ENCODE measurements at regions not wholly inside any gene's neighbourhood (a gene's known extent, or its start where the extent isn't known, plus 50 kb on each side); places are given as distances from the start of the nearest gene placed in this dataset.
"Not testable (repeated sequence)": the region's sequence is repeated elsewhere in the genome, so short reads cannot be mapped to it uniquely, and the experiment has no call there.

DNA sequence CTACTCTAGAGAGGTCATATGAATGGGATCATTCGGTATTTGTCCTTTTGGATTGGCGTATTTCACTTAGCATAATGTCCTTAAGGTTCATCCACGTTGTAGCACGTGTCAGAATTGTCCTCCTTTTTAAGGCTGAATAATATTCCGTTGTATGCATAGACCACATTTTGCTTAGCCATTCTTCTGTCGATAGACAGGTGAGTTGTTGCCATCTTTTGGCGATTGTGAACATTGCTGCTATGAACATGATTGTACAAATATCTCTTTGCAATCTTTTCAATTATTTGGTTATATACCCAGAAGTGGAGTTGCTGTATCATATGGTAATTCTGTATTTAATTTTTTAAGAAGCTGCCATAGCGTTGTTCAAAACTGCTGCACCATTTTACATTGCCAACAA lies 52.4 kb upstream of the GOLGA8J start:
- Mint-ChIP-seq H3K36me3 (ENCODE audit: insufficient read depth) (no peaks in the 10 kb centered on the region), H3K9me3 (peaks cover 3% of the 10 kb centered on the region), H3K4me3 (no peak overlapping the region), H3K4me1 (ENCODE audit: low read depth) (no peaks in the 10 kb centered on the region), H3K27me3 (ENCODE audit: low read depth) (peaks cover 6% of the 10 kb centered on the region)
- DNase-seq (no peak), ATAC-seq (no peak)

DNA sequence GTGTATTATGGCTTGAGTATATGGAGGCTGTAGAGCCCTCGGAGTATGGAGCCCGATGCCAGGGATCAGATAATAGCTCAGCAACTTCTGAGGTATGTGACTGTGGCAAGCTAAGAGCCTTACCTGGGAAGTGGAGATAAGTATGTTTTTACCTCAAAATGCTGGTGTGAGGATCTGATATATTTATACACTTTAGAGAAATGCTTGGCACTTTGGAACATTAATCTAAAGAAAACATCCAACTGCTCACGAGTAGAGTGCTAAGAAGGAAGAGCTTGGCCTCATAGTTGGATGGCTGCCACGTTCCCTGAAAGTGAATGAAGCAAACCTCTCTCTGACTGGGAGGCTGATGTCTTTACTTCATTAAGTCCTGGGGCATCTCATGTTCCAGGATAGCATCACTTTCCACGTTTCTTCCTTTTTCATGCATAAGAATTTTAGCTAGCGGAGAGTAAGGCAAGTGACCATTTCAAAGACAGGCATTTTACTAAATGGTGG lies 58.9 kb upstream of the GOLGA8J start:
- ATAC-seq (no peak), DNase-seq (no peak)
- Mint-ChIP-seq H3K4me3 (no peak overlapping the region), H3K27me3 (ENCODE audit: low read depth) (peaks cover 35% of the 10 kb centered on the region), H3K9me3 (no peaks in the 10 kb centered on the region), H3K36me3 (ENCODE audit: insufficient read depth) (no peaks in the 10 kb centered on the region), H3K4me1 (ENCODE audit: low read depth) (no peaks in the 10 kb centered on the region)

DNA sequence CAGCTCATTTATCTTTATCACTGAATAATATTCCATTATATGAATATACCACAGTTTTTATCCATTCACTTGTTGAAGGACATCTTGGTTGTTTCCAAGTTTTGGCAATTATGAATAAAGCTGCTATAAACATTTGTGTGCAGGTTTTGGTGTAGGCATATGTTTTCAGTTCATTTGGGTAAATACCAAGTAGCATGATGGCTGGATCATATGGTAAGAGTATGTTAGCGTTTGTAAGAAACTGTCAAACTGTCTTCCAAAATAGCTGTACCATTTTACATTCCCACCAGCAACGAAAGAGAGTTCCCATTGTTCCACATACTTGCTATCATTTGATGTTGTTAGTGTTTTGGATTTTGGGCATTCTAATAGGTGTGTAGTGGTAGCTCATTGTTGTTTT lies 72.0 kb upstream of the GOLGA8J start:
- H3K36me3 Mint-ChIP-seq (ENCODE audit: insufficient read depth): no peaks in the 10 kb centered on the region
- H3K4me1 Mint-ChIP-seq (ENCODE audit: low read depth): no peaks in the 10 kb centered on the region
- DNase-seq: no peak
- peaks cover 7% of the 10 kb centered on the region for H3K27me3 Mint-ChIP-seq (ENCODE audit: low read depth)
- H3K9me3 Mint-ChIP-seq: no peaks in the 10 kb centered on the region
- no peak overlapping the region for H3K4me3 Mint-ChIP-seq
- no peak for ATAC-seq

DNA sequence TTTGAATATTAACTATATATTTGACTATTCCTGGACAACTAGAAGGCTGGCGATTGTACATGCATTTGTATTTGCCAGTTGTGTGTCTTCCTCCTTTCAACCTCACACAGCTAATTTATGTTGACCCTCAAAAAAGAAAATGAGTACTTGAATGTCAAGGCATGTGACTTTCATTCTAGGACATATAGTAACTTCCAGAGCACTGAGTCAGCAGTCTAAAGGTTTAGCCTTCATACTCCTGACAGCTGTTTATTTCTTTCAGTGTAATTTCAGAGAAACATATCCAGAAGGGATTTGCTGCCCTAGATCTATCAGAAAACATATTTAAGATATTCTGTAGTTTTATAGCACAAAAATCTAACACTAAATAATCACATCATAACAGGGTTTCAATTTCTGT lies 74.6 kb upstream of the GOLGA8J start:
- H3K36me3 Mint-ChIP-seq (ENCODE audit: insufficient read depth): no peaks in the 10 kb centered on the region
- ATAC-seq (no peak), DNase-seq (no peak)
- H3K9me3 Mint-ChIP-seq: no peaks in the 10 kb centered on the region
- H3K4me3 Mint-ChIP-seq: no peak overlapping the region
- H3K4me1 Mint-ChIP-seq (ENCODE audit: low read depth): no peaks in the 10 kb centered on the region
- peaks cover 4% of the 10 kb centered on the region for H3K27me3 Mint-ChIP-seq (ENCODE audit: low read depth)

DNA sequence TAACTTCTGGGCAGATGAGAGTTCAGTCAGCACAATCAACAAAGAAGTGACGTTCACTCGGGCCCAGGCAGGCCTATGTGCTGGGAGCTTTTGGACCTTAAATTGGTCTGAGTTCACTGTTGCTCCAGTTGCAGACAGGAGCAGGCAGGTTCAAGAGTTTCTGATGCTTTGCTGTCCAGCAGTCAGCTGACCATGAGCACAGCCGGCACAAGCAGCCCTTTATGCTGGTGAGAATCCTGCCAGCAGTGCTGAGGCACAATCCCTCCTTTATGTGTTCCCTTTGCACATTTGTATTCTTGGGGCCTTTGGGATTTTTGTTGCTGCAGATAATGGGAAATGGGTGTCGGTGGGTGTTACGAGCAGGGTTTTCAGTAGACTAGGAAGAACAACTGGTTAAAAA lies 81.2 kb upstream of the GOLGA8J start:
- no peaks in the 10 kb centered on the region for H3K9me3 Mint-ChIP-seq
- H3K4me3 Mint-ChIP-seq: no peak overlapping the region
- H3K36me3 Mint-ChIP-seq (ENCODE audit: insufficient read depth): no peaks in the 10 kb centered on the region
- no peak for DNase-seq
- no peak for ATAC-seq
- H3K4me1 Mint-ChIP-seq (ENCODE audit: low read depth): no peaks in the 10 kb centered on the region
- H3K27me3 Mint-ChIP-seq (ENCODE audit: low read depth): peaks cover 2% of the 10 kb centered on the region

DNA sequence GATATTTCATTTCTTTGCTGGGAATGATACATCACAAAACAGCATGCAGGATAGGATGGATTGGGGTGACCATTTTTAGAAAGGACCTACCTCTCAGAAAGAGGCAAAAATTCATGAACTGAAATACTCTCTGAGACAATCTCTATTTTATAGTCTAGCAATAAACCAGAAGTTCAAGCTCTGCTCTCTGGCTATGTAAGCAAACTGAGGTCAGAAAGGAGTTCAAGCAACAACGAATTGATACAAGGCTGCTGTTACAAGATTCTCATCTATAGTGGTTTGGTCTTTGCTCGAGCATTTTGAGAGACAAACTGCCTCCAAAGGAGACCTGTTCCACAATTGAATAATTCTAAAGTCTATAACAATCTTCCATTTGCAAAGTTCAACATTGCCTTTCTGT lies 84.7 kb upstream of the GOLGA8J start:
- DNase-seq: no peak
- H3K4me3 Mint-ChIP-seq: no peak overlapping the region
- H3K9me3 Mint-ChIP-seq: no peaks in the 10 kb centered on the region
- no peaks in the 10 kb centered on the region for H3K27me3 Mint-ChIP-seq (ENCODE audit: low read depth)
- H3K4me1 Mint-ChIP-seq (ENCODE audit: low read depth): no peaks in the 10 kb centered on the region
- ATAC-seq: no peak
- H3K36me3 Mint-ChIP-seq (ENCODE audit: insufficient read depth): no peaks in the 10 kb centered on the region

DNA sequence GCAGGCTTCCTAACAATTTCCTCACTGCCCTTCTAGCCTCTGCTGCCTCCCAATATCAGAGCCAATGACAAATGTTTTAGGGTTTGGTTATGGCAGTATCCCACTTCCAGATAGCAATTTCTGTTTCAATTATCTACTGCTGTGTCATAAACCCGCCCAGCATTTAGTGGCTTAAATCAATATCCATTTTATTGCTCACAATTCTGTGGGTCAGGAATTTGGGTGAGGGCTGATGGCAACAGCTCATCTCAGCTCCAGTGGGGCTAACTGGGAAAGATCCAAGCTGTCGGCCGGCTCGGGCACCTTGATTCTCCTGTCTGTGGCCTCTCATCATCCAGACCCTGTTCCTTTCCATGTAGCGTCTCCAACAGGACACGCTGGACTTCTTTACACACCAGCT lies 85.3 kb upstream of the GOLGA8J start:
- Mint-ChIP-seq H3K4me1 (ENCODE audit: low read depth) (no peaks in the 10 kb centered on the region), H3K27me3 (ENCODE audit: low read depth) (no peaks in the 10 kb centered on the region), H3K4me3 (no peak overlapping the region), H3K36me3 (ENCODE audit: insufficient read depth) (no peaks in the 10 kb centered on the region), H3K9me3 (no peaks in the 10 kb centered on the region)
- no peak for ATAC-seq
- no peak for DNase-seq

DNA sequence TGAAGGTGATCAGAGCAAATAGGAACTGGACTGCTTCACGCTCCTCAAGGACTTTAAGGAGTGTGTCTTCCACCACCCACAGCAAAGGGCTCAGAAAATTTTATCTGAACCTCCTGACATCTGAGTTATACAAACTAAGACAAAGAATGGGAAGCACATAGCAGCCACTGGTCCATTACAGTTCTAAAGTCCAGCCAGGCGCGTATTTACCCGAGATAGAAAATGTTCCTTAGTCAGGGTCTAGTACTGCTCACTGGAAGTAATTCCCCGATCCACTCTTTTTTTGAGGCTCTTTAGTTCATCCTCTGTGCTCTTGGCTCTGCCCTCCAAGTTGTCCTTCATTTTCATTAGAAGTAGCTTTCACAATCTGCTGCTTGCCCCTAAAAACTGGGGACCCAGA lies 88.5 kb upstream of the GOLGA8J start:
- Mint-ChIP-seq H3K9me3 (no peaks in the 10 kb centered on the region), H3K36me3 (ENCODE audit: insufficient read depth) (no peaks in the 10 kb centered on the region), H3K4me3 (no peak overlapping the region), H3K27me3 (ENCODE audit: low read depth) (peaks cover 2% of the 10 kb centered on the region), H3K4me1 (ENCODE audit: low read depth) (no peaks in the 10 kb centered on the region)
- ATAC-seq: no peak
- DNase-seq: no peak

DNA sequence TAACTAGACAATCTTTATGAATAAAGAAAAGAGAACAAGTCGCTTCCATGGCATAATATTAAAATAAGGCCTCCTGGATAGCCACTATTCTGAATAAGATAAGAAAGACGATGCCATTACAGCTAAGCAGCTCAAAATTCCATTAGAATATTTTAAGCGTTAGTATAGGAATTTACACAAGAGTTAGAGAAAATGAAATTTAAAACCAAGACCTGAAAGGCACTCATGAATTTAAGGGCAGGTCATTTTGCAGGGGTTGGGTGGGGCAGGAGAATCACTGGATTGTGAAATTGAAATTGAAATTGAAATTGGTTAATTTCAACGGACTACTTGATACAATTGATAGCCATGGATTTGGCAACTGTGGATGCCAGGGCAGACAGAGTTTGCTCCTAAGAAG lies 91.8 kb upstream of the GOLGA8J start:
- Mint-ChIP-seq H3K36me3 (ENCODE audit: insufficient read depth) (no peaks in the 10 kb centered on the region), H3K4me1 (ENCODE audit: low read depth) (no peaks in the 10 kb centered on the region), H3K9me3 (no peaks in the 10 kb centered on the region), H3K4me3 (no peak overlapping the region), H3K27me3 (ENCODE audit: low read depth) (peaks cover 3% of the 10 kb centered on the region)
- DNase-seq (no peak), ATAC-seq (no peak)

DNA sequence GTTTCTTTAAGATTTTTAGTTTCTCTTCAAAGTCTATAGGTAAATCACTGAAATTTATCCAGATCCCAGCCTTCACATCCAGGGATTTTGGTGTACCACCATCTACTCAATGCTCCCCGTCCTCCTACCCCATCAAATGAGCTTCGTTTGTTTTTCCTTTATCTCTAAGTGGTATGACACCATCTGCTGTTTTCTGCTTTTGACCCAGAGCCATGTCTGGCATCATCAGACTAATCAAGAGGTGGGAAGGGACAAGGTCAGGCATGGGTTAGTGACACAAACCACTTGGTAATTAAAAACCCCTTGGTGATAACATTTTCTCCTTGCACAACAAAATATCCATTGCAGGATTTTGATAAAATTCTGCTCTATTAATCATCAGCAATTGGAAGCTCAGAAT lies 92.7 kb upstream of the GOLGA8J start:
- Mint-ChIP-seq H3K27me3 (ENCODE audit: low read depth) (peaks cover 3% of the 10 kb centered on the region), H3K4me3 (no peak overlapping the region), H3K36me3 (ENCODE audit: insufficient read depth) (no peaks in the 10 kb centered on the region), H3K4me1 (ENCODE audit: low read depth) (no peaks in the 10 kb centered on the region), H3K9me3 (no peaks in the 10 kb centered on the region)
- ATAC-seq (no peak), DNase-seq (no peak)

DNA sequence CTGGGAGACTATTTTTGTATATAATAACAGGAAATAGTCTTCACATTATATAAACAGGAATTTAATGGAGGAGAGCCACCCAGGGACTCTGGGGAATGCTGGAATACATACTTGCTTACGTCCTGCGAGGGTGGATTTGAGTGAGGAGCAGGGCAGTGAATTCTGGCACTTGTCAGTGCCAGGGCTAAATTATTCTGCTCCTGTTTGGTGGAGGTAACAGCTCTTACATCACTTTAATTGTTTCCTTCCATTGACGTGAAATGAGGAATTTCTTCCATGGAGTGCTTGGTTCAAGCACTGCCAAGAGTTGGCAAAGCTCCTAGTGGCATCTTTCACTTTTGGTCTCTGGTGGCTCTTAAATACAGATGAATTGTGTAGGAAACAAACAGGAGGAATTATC lies 94.1 kb upstream of the GOLGA8J start:
- no peak for ATAC-seq
- Mint-ChIP-seq H3K27me3 (ENCODE audit: low read depth) (peaks cover 3% of the 10 kb centered on the region), H3K4me1 (ENCODE audit: low read depth) (no peaks in the 10 kb centered on the region), H3K36me3 (ENCODE audit: insufficient read depth) (no peaks in the 10 kb centered on the region), H3K9me3 (no peaks in the 10 kb centered on the region), H3K4me3 (no peak overlapping the region)
- DNase-seq: no peak

DNA sequence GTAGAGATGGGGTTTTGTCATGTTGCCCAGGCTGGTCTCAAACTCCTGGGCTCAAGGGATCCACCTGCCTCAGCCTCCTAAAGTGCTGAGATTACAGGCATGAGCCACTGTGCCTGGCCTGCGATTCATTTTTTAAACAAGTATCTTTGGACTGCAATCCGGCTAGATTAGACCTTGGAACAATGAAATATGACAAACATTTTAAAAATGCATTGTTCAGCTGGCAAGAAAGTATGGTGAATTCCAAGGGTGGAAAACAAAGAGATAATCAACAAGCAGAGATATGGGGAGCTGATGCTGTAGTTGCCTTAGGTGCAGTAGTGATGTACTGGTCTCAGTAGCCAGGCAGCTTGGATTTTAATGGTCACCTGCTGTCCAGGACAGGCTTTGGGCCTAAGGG lies 95.8 kb upstream of the GOLGA8J start:
- H3K36me3 Mint-ChIP-seq (ENCODE audit: insufficient read depth): no peaks in the 10 kb centered on the region
- H3K9me3 Mint-ChIP-seq: no peaks in the 10 kb centered on the region
- H3K4me3 Mint-ChIP-seq: no peak overlapping the region
- H3K27me3 Mint-ChIP-seq (ENCODE audit: low read depth): peaks cover 3% of the 10 kb centered on the region
- DNase-seq (no peak), ATAC-seq (no peak)
- no peaks in the 10 kb centered on the region for H3K4me1 Mint-ChIP-seq (ENCODE audit: low read depth)

DNA sequence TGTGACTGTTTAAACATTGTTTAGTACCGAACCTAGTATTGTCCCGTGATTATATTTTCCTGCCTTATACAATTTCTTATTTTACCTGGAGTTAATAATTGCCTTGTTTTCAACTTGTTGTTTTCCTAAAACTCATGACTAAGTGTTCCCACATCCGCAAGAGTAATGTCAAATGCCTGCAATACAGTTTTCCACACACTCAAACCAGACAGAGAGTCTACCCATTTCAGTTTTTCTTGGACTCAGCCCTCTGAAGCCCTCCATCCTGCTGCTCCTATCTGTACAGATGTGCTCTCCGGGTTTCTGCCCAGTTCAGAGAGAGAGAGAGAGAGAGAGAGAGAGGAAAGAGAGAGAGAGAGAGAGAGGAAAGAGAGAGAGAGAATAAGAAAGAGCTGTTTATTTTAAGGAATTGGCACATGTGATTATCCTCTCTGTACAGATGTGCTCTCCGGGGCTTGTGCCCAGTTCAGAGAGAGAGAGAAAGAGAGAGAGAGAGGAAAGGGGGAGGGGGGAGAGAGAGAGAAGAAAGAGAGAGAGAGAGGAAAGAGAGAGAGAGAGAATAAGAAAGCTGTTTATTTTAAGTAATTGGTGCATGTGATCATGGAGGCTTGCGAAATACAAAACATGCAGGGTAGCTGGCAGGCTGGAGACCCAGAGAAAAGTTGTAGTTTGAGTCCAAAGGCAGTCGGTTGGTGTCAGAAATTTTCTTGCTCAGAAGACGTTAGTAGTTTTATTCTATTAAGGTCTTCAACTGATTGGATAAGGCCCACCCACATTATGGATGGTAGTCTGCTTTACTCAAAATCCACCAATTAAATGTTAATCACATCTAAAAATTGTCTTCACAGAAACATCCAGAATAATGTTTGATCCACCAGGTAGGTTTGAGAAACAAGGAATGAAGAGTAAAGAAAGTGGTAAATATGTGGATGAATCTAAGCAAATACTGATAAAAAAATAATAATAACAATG lies 104.1 kb upstream of the GOLGA8J start:
- Mint-ChIP-seq H3K27me3 (ENCODE audit: low read depth) (peaks cover 19% of the 10 kb centered on the region), H3K9me3 (peaks cover 4% of the 10 kb centered on the region), H3K4me1 (ENCODE audit: low read depth) (no peaks in the 10 kb centered on the region), H3K36me3 (ENCODE audit: insufficient read depth) (no peaks in the 10 kb centered on the region), H3K4me3 (no peak overlapping the region)
- no peak for DNase-seq
- ATAC-seq: no peak

DNA sequence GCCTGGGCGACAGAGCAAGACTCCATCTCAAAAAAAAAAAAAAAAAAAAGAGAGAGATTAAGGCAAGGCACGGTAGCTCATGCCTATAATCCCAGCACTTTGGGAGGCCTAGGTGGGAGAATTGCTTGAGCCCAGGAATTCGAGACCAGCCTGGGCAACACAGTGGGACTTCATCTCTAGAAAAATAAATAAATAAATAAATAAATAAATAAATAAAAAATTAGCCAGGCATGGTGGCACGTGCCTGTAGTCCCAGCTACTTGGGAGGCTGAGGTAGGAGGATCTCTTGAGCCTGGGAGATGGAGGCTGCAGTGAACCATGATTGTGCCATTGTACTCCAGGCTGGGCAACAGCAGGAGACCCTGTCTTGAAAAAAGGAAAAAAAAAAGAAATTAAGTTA lies 108.7 kb upstream of the GOLGA8J start:
- DNase-seq; ATAC-seq; H3K4me1 Mint-ChIP-seq (ENCODE audit: low read depth); H3K4me3 Mint-ChIP-seq; H3K36me3 Mint-ChIP-seq (ENCODE audit: insufficient read depth): not testable (repeated sequence)
- Mint-ChIP-seq H3K27me3 (ENCODE audit: low read depth) (peaks cover 52% of the 10 kb centered on the region), H3K9me3 (peaks cover 12% of the 10 kb centered on the region)

DNA sequence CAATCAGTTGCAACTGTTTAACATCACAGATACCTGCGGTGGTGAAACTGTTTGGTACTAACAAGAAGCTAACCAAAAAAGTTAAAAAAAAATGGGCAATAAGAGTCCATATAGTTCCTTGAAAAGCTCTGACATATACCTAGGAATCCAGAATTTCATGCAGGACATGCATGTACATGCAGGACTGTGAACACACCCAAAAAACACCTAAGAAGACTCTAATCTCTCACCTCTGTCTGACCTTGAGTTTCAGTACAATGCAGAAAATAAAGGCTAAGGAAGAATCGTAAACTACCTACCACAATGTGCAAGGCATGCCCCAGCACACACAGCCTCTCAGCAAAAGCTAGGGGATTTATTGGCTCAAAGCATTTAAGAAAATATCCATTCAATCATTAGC lies 110.7 kb upstream of the GOLGA8J start:
- Mint-ChIP-seq H3K4me3 (no peak overlapping the region), H3K4me1 (ENCODE audit: low read depth) (peaks cover 2% of the 10 kb centered on the region), H3K36me3 (ENCODE audit: insufficient read depth) (no peaks in the 10 kb centered on the region), H3K9me3 (peaks cover 12% of the 10 kb centered on the region), H3K27me3 (ENCODE audit: low read depth) (peaks cover 50% of the 10 kb centered on the region)
- DNase-seq: no peak
- ATAC-seq: no peak

Data from activated T-cell treated with anti-CD3 and anti-CD28 coated beads, Interleukin-2, amount 50 U/mL, for 4 hours (primary cell).